Panc1 (cell line): ENCODE measurements at regions not wholly inside any gene's neighbourhood (a gene's known extent, or its start where the extent isn't known, plus 50 kb on each side); places are given as distances from the start of the nearest gene placed in this dataset.

Experiments used
- ATAC-seq: fragments of 200-7000 bp; cut with Tn5 transposase; 2 replicates; pipeline ENCODE4 v1.9.1; 2020; ENCODE audit warnings: mild to moderate bottlenecking, moderate library complexity
- BruUV-seq: library from RNA; stranded (reverse); fragments of 400-500 nt; replicated peaks from 2 replicates; lab custom pipeline; 2021; lab: Mats Ljungman, UMichigan
- CTCF ChIA-PET: fragments of 300-600 bp; sonication (Branson Sonifier 250); formaldehyde crosslinking; loops from one replicate; lab custom pipeline; 2022; ENCODE audit warnings: antibody characterized with exemption; lab: Charles Lee
- POLR2A ChIA-PET: fragments of 300-600 bp; sonication (Branson Sonifier 250); formaldehyde crosslinking; loops from one replicate; lab custom pipeline; 2022; ENCODE audit warnings: antibody characterized with exemption; lab: Charles Lee
- DNase-seq: peaks from one replicate; pipeline ENCODE4 v3.0.0-alpha.2; 2010; ENCODE audit warnings: low read depth, low spot score
- H3K27ac ChIP-seq: 2 replicates; pipeline ENCODE4 v1.5.1; 2011; ENCODE audit warnings: mild to moderate bottlenecking, low read length, inconsistent platforms
- H3K27me3 ChIP-seq: fragments of 200-500 bp; sonication (Bioruptor generic); 2 replicates; pipeline ENCODE4 v1.6.0; 2014; ENCODE audit warnings: low read length, inconsistent platforms; ENCODE audit not compliant: control insufficient read depth, insufficient read depth
- H3K36me3 ChIP-seq: fragments of 200-500 bp; sonication (Bioruptor generic); 2 replicates; pipeline ENCODE4 v1.5.1; 2014; ENCODE audit warnings: inconsistent platforms, mild to moderate bottlenecking, low read length, moderate library complexity; ENCODE audit not compliant: control insufficient read depth, insufficient read depth
- H3K4me1 ChIP-seq: 2 replicates; pipeline ENCODE4 v1.5.1; 2011; ENCODE audit warnings: inconsistent platforms, mild to moderate bottlenecking, low read length, moderate library complexity; ENCODE audit not compliant: control insufficient read depth, insufficient read depth
- H3K4me3 ChIP-seq, 2 experiments: 2 replicates each; pipeline ENCODE4 v1.5.1; 2011 to 2012; ENCODE audit warnings: low read depth in 2 of 2, low read length in 2 of 2, mild to moderate bottlenecking in 2 of 2, inconsistent platforms in 1 of 2, moderate library complexity in 1 of 2
- H3K9me3 ChIP-seq: fragments of 200-500 bp; sonication (Bioruptor generic); 2 replicates; pipeline ENCODE4 v1.5.1; 2014; ENCODE audit warnings: low read depth, mild to moderate bottlenecking, inconsistent platforms, low read length, moderate library complexity; ENCODE audit not compliant: control insufficient read depth, insufficient read depth
- CTCF ChIP-seq: fragments of 450-650 bp; IDR thresholded peaks from 2 replicates; pipeline ENCODE4 v1.5.1; 2017; ENCODE audit warnings: mild to moderate bottlenecking
- POLR2AphosphoS5 ChIP-seq: IDR thresholded peaks from 2 replicates; pipeline ENCODE4 v1.6.1; 2012; ENCODE audit warnings: mild to moderate bottlenecking, low read depth, low read length, moderate library complexity
- REST ChIP-seq, 2 experiments: IDR thresholded peaks; 2 replicates each; pipeline ENCODE4 v1.6.1; 2011 to 2012; ENCODE audit warnings: low read depth in 2 of 2, control low read depth in 1 of 2, low read length in 1 of 2, mild to moderate bottlenecking in 1 of 2, moderate library complexity in 1 of 2; ENCODE audit not compliant: insufficient read depth in 1 of 2
- SIN3A ChIP-seq: IDR thresholded peaks from 2 replicates; pipeline ENCODE4 v1.6.1; 2012; ENCODE audit warnings: low read depth, mild to moderate bottlenecking, low read length, moderate library complexity, borderline replicate concordance; ENCODE audit not compliant: insufficient read depth
- TCF7L2 ChIP-seq: IDR thresholded peaks from 2 replicates; pipeline ENCODE4 v1.6.1; 2011; ENCODE audit warnings: mild to moderate bottlenecking, low read depth, low read length, inconsistent platforms
- in situ Hi-C: cut with HindIII; loops from 2 replicates; pipeline ENCODE4 v1.10.0; 2016; ENCODE audit warnings: low sequenced_read_pairs, low pct_unique_long_range_greater_than_20kb
- intact Hi-C: fragments of 100-400 bp; cut with micrococcal nuclease; formaldehyde crosslinking; loops from one replicate; pipeline ENCODE4 v1.10.0; 2022; ENCODE audit not compliant: unreplicated experiment

GRCh38 chr14:25800841-25801240 is 750.9 kb upstream of the STXBP6 start:
- Histone ChIP-seq H3K36me3 (no peaks in the 10 kb centered on the region), H3K27ac (no peak overlapping the region), H3K4me1 (no peaks in the 10 kb centered on the region), H3K4me3 (no peak overlapping the region), H3K9me3 (no peaks in the 10 kb centered on the region), H3K27me3 (no peaks in the 10 kb centered on the region)
- intact Hi-C loops = no loop called here
- no peak for DNase-seq
- ChIA-PET POLR2A (no interaction called here), CTCF (no interaction called here)
- TF ChIP-seq SIN3A (no peak), REST (IDR thresholded peaks at IDR 0.05; ENCODE audit: insufficient read depth in 1 of 2, low read depth in 2 of 2, low read length in 1 of 2) (no peak), POLR2AphosphoS5 (no peak), CTCF (no peak), TCF7L2 (no peak)
- no peak for ATAC-seq
- in situ Hi-C loops = no loop called here
- no TSS peak for BruUV-seq

- H3K4me3 ChIP-seq = no peak overlapping the region
- BruUV-seq = no TSS peak
- 0 out of 2 replicates have a peak, but pooled peaks cover 3% of the 10 kb centered on the region for H3K9me3 ChIP-seq
- no peaks in the 10 kb centered on the region for H3K27me3 ChIP-seq
- intact Hi-C loops (no loop called here), in situ Hi-C loops (no loop called here)
- CTCF ChIA-PET = no interaction called here
- H3K27ac ChIP-seq = no peak overlapping the region
- no peak for TF ChIP-seq REST (IDR thresholded peaks at IDR 0.05; ENCODE audit: insufficient read depth in 1 of 2, low read depth in 2 of 2, low read length in 1 of 2)
- POLR2A ChIA-PET = no interaction called here
- DNase-seq (no peak), ATAC-seq (no peak)
- no peaks in the 10 kb centered on the region for H3K4me1 ChIP-seq
- H3K36me3 ChIP-seq = no peaks in the 10 kb centered on the region
Observed at GRCh38 chr14:25788252-25788651, 738.3 kb upstream of the STXBP6 start.
